Smooth muscle cell (in vitro differentiated cells): ENCODE measurements at regions not wholly inside any gene's neighbourhood (a gene's known extent, or its start where the extent isn't known, plus 50 kb on each side); places are given as distances from the start of the nearest gene placed in this dataset.

ENCODE experiments used
- DNase-seq: peaks from one replicate; lab custom pipeline; 2025; ENCODE audit not compliant: unreplicated experiment; lab: John Stamatoyannopoulos, UW
- H2AFZ ChIP-seq: fragments of 200-600 bp; sonication (generic); 2 replicates; pipeline ENCODE4 v1.6.0; 2016; ENCODE audit warnings: antibody characterized with exemption, low read depth, mild to moderate bottlenecking
- H3F3A ChIP-seq: fragments of 200-600 bp; sonication (generic); 2 replicates; pipeline ENCODE4 v1.6.0; 2017; ENCODE audit warnings: antibody characterized with exemption, low read depth
- H3K27ac ChIP-seq: fragments of 200-600 bp; sonication (generic); 2 replicates; pipeline ENCODE4 v1.5.1; 2016; ENCODE audit warnings: low read depth, mild to moderate bottlenecking
- H3K27me3 ChIP-seq: fragments of 200-600 bp; sonication (generic); 2 replicates; pipeline ENCODE4 v1.6.1; 2016; ENCODE audit warnings: low read depth, mild to moderate bottlenecking
- H3K36me3 ChIP-seq: fragments of 200-600 bp; sonication (generic); 2 replicates; pipeline ENCODE4 v1.5.1; 2016; ENCODE audit warnings: low read depth
- H3K4me1 ChIP-seq: fragments of 200-600 bp; sonication (generic); 2 replicates; pipeline ENCODE4 v1.5.1; 2016; ENCODE audit warnings: low read depth
- H3K4me2 ChIP-seq: fragments of 200-600 bp; sonication (generic); 2 replicates; pipeline ENCODE4 v1.6.0; 2016; ENCODE audit warnings: mild to moderate bottlenecking
- H3K4me3 ChIP-seq: fragments of 200-600 bp; sonication (generic); 2 replicates; pipeline ENCODE4 v1.5.1; 2016; ENCODE audit warnings: mild to moderate bottlenecking
- H3K79me2 ChIP-seq: fragments of 200-600 bp; sonication (generic); 2 replicates; pipeline ENCODE4 v1.6.0; 2016; ENCODE audit warnings: low read depth, mild to moderate bottlenecking
- H3K9ac ChIP-seq: fragments of 200-600 bp; sonication (generic); 2 replicates; pipeline ENCODE4 v1.6.0; 2016; ENCODE audit warnings: low read depth
- H3K9me3 ChIP-seq: fragments of 200-600 bp; sonication (generic); replicated peaks from 2 replicates; pipeline ENCODE4 v1.5.1; 2016; ENCODE audit warnings: low read depth
- H4K20me1 ChIP-seq: fragments of 200-600 bp; sonication (generic); 2 replicates; pipeline ENCODE4 v1.6.0; 2016; ENCODE audit warnings: low read depth
- WGBS: methylation state at CpG from one replicate; pipeline ENCODE4 v1.1.7; 2016; ENCODE audit warnings: low lambda C conversion rate; 5-methylcytosine and 5-hydroxymethylcytosine counted together
- TF ChIP-seq, protein P1 (sequence below): fragments of 200-600 bp; sonication (generic); IDR thresholded peaks from 2 replicates; pipeline ENCODE4 v1.5.1; 2017; ENCODE audit warnings: borderline replicate concordance, mild to moderate bottlenecking, antibody characterized with exemption; ENCODE audit not compliant: insufficient read depth, poor library complexity, severe bottlenecking

DNA sequence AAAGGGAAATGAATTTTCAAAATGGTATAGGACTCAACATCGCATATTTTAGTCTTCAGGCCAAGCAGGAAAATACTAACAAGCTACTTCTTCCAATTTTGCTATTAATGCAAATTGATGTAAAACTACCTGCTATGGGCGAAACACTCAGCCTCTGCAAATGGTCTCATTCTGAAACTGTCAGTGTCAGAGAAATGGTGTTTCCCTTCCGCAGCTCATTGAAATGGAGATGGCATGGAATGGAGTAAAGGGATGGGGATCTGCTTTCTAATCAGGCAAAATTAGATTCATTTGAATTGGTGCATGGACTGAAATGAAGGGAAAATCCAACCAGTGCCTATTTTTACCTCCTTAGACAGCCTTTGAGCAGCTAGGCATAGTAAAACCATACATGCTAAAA, 80.4 kb upstream of the EEA1 start:
- no peaks in the 10 kb centered on the region for H3K4me1 ChIP-seq
- H3K4me2 ChIP-seq = no peak overlapping the region
- H3K9me3 ChIP-seq = no peaks in the 10 kb centered on the region
- TF ChIP-seq, protein P1, sequence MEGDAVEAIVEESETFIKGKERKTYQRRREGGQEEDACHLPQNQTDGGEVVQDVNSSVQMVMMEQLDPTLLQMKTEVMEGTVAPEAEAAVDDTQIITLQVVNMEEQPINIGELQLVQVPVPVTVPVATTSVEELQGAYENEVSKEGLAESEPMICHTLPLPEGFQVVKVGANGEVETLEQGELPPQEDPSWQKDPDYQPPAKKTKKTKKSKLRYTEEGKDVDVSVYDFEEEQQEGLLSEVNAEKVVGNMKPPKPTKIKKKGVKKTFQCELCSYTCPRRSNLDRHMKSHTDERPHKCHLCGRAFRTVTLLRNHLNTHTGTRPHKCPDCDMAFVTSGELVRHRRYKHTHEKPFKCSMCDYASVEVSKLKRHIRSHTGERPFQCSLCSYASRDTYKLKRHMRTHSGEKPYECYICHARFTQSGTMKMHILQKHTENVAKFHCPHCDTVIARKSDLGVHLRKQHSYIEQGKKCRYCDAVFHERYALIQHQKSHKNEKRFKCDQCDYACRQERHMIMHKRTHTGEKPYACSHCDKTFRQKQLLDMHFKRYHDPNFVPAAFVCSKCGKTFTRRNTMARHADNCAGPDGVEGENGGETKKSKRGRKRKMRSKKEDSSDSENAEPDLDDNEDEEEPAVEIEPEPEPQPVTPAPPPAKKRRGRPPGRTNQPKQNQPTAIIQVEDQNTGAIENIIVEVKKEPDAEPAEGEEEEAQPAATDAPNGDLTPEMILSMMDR = no peak
- no peak overlapping the region for H3K27ac ChIP-seq
- WGBS = 92% methylated on average over 3 of the region's 3 CpGs
- H3K9ac ChIP-seq = no peak overlapping the region
- no peaks in the 10 kb centered on the region for H4K20me1 ChIP-seq
- no peaks in the 10 kb centered on the region for H3F3A ChIP-seq
- H3K79me2 ChIP-seq = no peaks in the 10 kb centered on the region
- H3K36me3 ChIP-seq = no peaks in the 10 kb centered on the region
- H3K27me3 ChIP-seq = no peaks in the 10 kb centered on the region
- no peak overlapping the region for H2AFZ ChIP-seq
- H3K4me3 ChIP-seq = no peak overlapping the region
- no peak for DNase-seq

DNA sequence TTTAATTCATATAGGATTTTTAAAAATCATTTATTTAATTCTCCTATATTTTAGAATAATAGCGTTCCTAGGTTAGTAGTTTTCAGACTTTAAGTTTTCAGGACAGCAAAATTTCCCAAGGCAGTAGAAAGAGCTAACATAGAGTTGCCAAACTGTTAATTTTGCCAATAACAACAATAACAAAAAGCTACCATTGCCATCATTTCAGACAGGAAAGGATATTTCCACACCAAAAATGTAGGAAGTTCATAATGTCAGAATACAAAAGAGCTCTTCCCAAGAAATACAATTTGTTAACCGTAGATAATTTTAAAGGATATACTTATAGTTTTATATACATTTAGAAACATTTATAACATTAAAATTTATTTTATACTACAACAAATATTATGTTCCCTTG, 81.4 kb upstream of the EEA1 start:
- H2AFZ ChIP-seq = no peak overlapping the region
- no peaks in the 10 kb centered on the region for H3K27me3 ChIP-seq
- H3K27ac ChIP-seq = no peak overlapping the region
- H3K79me2 ChIP-seq = no peaks in the 10 kb centered on the region
- H4K20me1 ChIP-seq = no peaks in the 10 kb centered on the region
- no peak for DNase-seq
- no peaks in the 10 kb centered on the region for H3K36me3 ChIP-seq
- WGBS = 95% methylated on average over 2 of the region's 2 CpGs
- H3K4me2 ChIP-seq = no peak overlapping the region
- no peak overlapping the region for H3K4me3 ChIP-seq
- TF ChIP-seq, protein P1 = no peak
- H3K9ac ChIP-seq = no peak overlapping the region
- H3F3A ChIP-seq = no peaks in the 10 kb centered on the region
- H3K9me3 ChIP-seq = no peaks in the 10 kb centered on the region
- H3K4me1 ChIP-seq = no peaks in the 10 kb centered on the region

DNA sequence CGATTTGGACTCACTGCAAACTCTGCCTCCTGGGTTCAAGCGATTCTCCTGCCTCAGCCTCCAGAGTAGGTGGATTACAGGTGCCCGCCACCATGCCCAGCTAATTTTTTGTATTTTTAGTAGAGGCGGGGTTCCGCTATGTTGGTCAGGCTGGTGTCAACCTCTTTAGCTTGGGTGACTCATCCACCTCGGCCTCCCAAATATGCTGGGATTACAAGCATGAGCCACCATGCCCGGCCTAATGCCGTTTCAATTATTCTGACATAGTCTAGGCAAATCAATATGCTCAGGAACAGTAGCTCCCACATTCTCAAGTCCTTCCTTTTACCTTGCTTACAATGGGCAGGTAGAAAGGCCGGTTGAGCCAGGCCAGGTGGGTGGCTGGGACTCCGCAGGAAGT, 82.0 kb upstream of the EEA1 start:
- TF ChIP-seq, protein P1 = no peak
- 82% methylated on average over 10 of the region's 10 CpGs for WGBS
- Histone ChIP-seq H3K27ac (no peak overlapping the region), H3K36me3 (no peaks in the 10 kb centered on the region), H3K27me3 (no peaks in the 10 kb centered on the region), H3K9ac (no peak overlapping the region), H3K79me2 (no peaks in the 10 kb centered on the region), H4K20me1 (no peaks in the 10 kb centered on the region), H3F3A (no peaks in the 10 kb centered on the region), H3K4me3 (no peak overlapping the region), H3K4me1 (peaks cover 3% of the 10 kb centered on the region), H3K9me3 (no peaks in the 10 kb centered on the region), H2AFZ (no peak overlapping the region), H3K4me2 (no peak overlapping the region)
- DNase-seq = no peak

GRCh38 chr12:93015871-93016751, 87.0 kb upstream of the EEA1 start:
- TF ChIP-seq, protein P1 = no peak

More at GRCh38 chr12:93015871-93016751, 87.0 kb upstream of the EEA1 start:
- Histone ChIP-seq H4K20me1 (no peaks in the 10 kb centered on the region), H3K9ac (no peak overlapping the region), H3K79me2 (no peaks in the 10 kb centered on the region), H3K36me3 (no peaks in the 10 kb centered on the region), H3K9me3 (no peaks in the 10 kb centered on the region), H3K4me2 (no peak overlapping the region), H3K4me1 (peaks cover 3% of the 10 kb centered on the region), H3K4me3 (no peak overlapping the region), H2AFZ (no peak overlapping the region), H3K27me3 (no peaks in the 10 kb centered on the region), H3K27ac (no peak overlapping the region), H3F3A (no peaks in the 10 kb centered on the region)
- no peak for DNase-seq
- WGBS = 76% methylated on average over 4 of the region's 4 CpGs
